Left lobe of liver (tissue), 2 donors: ENCODE measurements at regions not wholly inside any gene's neighbourhood (a gene's known extent, or its start where the extent isn't known, plus 50 kb on each side); places are given as distances from the start of the nearest gene placed in this dataset.
"Not testable (repeated sequence)": the region's sequence is repeated elsewhere in the genome, so short reads cannot be mapped to it uniquely, and the experiment has no call there.

Source experiments
- ATAC-seq: fragments of 200-7000 bp; cut with Tn5 transposase; one replicate; pipeline ENCODE4 v1.9.1; 2020; ENCODE audit warnings: mild to moderate bottlenecking, moderate library complexity
- DNase-seq: peaks from one replicate; pipeline ENCODE4 v3.0.0-alpha.2; 2020; ENCODE audit warnings: low spot score
- donor health status: DM: no; HTN: no; CAD: no; lungs with moderate emphysema.
- donor health status: DM: no; HTN: yes; CAD: no.

- DNase-seq = no peak
- ATAC-seq = no peak
Observed at GRCh38 chr4:97027728-97028410, 1115.4 kb downstream of the STPG2 start.

DNA sequence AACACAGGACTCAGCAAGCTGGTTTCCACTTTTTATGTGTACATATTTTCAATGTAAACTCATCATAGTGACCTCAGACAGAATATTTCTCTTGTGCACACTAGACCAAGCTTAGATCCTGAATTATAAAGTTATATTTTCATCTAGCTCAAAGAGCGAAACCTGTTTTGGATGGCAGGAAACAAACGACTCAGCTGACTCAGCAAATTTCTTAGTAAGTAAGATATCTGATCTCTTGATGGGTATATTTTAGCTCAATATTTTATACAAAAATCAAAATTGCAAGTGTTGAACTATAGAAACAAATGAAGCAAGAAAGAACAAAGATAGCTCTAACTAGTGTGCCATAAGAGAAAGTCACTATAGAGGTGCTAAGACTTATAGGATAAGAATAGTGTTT, 1114.5 kb downstream of the STPG2 start:
- DNase-seq (no peak), ATAC-seq (no peak)

DNA sequence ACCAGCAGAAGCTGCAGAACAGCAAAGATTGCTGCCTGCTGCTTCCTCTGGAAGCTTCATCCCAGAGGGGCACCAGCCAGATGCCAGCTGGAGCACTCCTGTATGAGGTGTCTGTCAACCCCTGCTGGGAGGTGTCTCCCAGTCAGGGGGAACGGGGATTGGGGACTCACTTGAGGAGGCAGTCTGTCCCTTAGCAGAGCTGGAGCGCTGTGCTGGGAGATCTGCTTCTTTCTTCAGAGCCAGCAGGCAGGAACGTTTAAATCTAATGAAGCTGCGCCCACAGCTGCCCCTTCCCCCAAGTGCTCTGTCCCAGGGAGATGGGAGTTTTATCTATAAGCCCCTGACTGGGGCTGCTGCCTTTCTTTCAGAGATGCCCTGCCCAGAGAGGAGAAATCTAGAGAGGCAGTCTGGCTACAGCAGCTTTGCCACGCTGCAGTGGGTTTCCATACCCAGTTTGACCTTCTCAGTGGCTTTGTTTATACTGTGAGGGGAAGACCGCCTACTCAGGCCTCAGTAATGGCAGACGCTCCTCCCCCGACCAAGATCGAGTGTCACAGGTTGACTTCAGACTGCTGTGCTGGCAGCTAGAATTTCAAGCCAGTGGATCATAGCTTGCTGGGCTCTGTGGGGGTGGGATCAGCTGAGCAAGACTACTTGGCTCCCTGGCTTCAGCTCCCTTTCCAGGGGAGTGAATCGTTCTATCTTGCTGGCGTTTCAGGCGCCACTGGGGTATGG, 1105.7 kb downstream of the STPG2 start:
- ATAC-seq, DNase-seq: not testable (repeated sequence)

GRCh38 chr4:97038146-97038516, 1105.1 kb downstream of the STPG2 start:
- no peak for DNase-seq

GRCh38 chr4:97072666-97073065, 1070.6 kb downstream of the STPG2 start:
- DNase-seq (no peak), ATAC-seq (no peak)

More at GRCh38 chr4:97038146-97038516, 1105.1 kb downstream of the STPG2 start:
- ATAC-seq = no peak

DNA sequence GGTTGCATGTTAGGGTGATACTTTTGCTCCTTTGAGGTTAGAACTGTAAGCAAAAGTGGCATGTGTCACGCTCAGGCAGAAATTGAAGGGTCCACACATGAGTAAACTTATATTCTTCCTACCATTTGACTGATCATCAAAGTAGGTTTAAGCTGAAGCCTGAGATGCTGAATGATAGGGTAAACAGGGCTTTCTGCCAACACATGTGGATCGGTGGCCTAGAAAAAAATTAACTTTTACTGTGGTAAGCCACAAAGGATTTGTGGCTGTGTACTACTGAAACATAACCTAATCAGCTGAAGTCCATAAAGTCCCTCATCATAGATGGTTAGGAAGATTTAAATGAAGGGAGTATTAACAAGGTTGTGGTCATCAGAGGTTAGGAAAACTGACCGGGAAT, 1070.1 kb downstream of the STPG2 start:
- DNase-seq (no peak), ATAC-seq (no peak)

GRCh38 chr4:97074531-97074930, 1068.7 kb downstream of the STPG2 start:
- DNase-seq (no peak), ATAC-seq (no peak)

DNA sequence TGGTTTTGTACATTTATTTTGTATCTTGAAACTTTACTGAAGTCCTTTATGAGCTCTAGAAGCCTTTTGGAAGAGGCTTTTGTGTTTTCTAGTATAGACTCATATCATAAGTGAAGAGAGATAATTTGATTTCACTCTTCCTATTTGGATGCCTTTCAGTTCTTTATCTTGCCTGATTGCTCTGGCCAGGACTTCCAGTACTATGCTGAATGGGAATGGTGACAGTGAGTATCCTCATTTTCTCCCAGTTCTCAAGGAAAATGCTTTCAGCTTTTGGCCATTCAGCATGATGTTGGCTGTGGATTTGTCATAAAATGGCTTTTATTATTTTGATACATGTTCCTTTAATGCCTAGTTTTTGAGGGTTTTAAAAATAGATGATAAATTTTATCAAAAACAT, 1061.3 kb downstream of the STPG2 start:
- ATAC-seq = no peak

DNA sequence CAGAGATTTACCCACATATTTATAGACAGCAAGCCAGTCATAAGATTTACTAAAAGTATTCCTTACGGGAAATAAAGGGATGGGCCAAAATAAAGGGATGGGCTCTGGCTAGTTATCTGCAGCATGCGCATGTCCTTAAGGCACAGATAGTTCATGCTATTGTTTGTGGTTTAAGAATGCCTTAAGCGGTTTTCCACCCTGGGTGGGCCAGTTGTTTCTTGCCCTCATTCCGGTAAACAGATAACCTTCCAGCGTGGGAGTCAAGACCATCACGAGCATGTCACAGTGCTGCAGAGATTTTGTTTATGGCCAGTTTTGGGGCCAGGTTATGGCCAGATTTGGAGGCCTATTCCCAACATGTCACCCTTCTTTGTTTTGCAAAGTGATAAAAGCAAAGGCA, 1046.2 kb downstream of the STPG2 start:
- not testable (repeated sequence) for DNase-seq, ATAC-seq

More for the DNA sequence above, 1061.3 kb downstream of the STPG2 start:
- DNase-seq = no peak

GRCh38 chr4:97101171-97101570, 1042.1 kb downstream of the STPG2 start:
- not testable (repeated sequence) for ATAC-seq, DNase-seq

DNA sequence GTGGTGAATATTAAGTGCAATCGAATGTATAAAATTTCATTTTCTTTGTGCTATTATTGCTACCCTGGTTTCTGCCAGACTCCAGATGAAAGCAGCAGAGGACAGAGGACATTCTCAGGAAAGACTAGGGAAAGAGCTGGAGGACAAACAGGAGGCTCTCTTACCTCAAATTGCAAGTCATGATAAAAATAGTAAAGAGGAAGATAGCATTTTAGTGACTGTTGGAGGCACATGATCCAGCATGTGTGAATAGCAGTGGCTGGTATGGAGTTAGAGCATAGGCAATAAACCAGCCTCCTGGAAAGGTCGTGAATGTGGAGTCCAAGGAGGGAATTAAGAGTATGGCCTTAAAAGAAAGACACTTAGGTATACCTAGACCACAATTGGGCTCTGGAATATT, 1040.0 kb downstream of the STPG2 start:
- no peak for DNase-seq
- ATAC-seq = no peak

DNA sequence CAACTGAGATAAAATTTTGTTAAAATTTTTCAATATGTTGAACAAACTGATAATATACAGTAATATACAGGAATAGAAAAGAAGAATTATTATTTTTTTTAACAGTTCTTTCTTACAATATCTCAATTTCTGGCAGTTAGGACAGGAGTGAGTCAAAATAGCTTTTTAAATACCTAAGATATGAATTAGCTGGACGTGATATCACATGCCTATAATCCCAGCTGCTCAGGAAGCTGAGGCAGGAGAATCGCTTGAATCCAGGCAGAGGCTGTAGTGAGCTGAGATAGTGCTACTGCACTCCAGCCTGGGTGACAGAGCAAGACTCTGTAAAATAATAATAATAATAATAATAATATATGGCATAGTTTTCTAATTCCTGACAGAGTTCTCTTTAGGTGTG, 1039.3 kb downstream of the STPG2 start:
- ATAC-seq (no peak), DNase-seq (no peak)

DNA sequence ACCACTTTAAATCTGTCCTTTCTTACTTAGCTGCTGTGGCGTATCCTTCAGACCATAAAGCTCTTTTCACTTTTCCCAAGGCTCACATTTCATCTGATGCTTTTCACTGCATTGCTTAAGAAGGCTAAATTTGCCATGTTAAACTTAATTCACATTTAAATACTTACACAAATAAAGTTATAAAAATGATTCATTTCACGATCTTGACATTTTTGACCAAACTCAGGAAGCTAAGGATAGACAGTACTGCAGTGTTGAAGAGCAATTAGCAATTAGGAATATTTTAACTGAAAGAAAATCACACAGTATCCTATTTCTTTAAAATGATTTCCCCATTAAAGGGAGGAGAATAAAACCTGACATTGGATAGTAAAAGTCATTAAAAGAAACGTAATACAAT, 1038.6 kb downstream of the STPG2 start:
- ATAC-seq = no peak
- DNase-seq = no peak

- no peak for ATAC-seq
Observed at GRCh38 chr4:97105347-97106099, 1037.8 kb downstream of the STPG2 start.

GRCh38 chr4:97106161-97106560, 1037.1 kb downstream of the STPG2 start:
- no peak for DNase-seq
- ATAC-seq = no peak

More at GRCh38 chr4:97105347-97106099, 1037.8 kb downstream of the STPG2 start:
- no peak for DNase-seq

DNA sequence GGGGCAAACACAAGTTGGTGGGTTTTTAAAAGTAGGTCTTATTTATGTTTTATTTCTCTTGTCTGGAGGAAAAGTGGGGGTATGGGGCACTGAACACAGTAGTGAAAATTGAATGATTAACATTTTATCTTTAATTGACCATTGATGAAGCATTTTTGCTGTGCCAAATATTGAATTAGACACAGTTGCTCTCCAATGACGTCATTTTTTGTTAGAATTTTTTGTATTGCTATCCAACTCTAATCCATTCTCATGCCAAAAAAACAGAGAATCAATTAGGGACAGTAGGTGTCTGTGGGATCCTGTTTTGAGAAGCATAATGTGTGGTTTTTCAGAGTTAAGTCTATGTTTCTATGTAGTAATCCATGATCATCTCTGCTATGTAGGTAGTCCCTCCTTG, 1032.8 kb downstream of the STPG2 start:
- ATAC-seq (no peak), DNase-seq (no peak)

GRCh38 chr4:97116511-97116910, 1026.8 kb downstream of the STPG2 start:
- DNase-seq (no peak), ATAC-seq (no peak)

DNA sequence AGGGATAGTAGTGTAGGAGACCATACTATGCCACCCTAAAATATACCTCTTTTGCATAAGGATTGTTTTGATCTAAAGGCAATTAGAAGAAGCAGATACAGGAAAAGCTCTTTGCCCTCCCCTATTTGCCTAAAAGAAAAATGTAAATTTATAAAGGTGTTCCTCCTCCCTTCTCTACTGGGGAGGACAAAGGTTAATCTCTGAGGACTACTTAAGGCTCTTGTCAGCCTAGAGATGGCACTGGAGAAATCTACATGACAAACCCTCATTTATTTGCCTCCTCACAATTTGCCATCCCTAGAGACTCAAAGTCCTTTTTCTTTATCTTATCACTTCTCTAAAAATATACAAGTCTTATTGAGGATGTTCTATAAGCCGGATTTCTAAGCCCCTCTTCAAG, 1021.8 kb downstream of the STPG2 start:
- DNase-seq (no peak), ATAC-seq (no peak)

- no peak for ATAC-seq
- DNase-seq = no peak
Observed at GRCh38 chr4:97123573-97123972, 1019.7 kb downstream of the STPG2 start.

DNA sequence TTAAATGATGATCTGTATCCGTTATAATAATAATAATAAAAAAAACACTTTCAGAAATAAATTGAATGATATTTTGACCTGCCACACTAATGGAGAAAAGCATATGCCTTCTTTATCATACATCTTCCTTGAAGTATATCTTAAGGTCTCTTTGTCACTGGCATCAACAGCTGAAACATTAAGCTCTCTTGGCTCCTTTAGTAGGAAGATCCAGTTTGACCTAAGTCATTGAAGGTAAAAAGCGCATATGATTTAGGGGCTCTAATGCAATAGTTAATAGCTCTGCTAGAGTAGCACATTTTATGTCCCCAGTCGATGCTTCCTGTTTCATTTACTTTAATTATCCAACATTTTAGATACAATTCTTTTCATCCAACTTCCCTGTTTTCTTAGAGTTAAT, 1010.8 kb downstream of the STPG2 start:
- DNase-seq (no peak), ATAC-seq (no peak)

GRCh38 chr4:97134456-97134855, 1008.8 kb downstream of the STPG2 start:
- ATAC-seq = no peak
- DNase-seq = no peak

- ATAC-seq = no peak
- no peak for DNase-seq
Observed at GRCh38 chr4:97139791-97140190, 1003.5 kb downstream of the STPG2 start.
